GM20000 (cell line): ENCODE measurements at regions not wholly inside any gene's neighbourhood (a gene's known extent, or its start where the extent isn't known, plus 50 kb on each side); places are given as distances from the start of the nearest gene placed in this dataset.

Experiments used
- DNase-seq: peaks from one replicate; pipeline ENCODE4 v3.0.0; 2012; ENCODE audit warnings: low spot score
- TF ChIP-seq, protein P1 (sequence below): IDR thresholded peaks from 2 replicates; pipeline ENCODE4 v1.5.1; 2012; ENCODE audit warnings: mild to moderate bottlenecking, control low read depth; ENCODE audit errors: extremely low read depth, missing control alignments

DNA sequence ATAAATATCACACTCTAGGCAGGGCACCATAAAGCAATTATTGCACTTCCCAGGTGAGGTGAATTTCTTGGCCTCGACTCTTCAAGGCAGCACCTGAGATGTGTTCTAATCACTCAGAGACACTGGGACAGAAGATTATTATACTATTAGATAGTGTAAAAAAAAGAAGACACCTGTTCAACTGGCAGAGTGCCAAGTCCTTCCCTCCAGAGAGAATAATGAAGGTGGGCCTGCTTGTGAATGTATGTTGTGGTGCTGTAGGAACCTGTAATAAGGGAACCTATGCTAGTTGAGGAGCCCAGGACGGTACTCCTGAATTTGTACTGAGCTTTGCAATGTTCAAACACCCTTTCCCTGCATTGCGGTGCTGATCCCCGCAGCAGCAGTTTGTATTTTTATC is 107.5 kb downstream of the NXPE2 start:
- TF ChIP-seq, protein P1, sequence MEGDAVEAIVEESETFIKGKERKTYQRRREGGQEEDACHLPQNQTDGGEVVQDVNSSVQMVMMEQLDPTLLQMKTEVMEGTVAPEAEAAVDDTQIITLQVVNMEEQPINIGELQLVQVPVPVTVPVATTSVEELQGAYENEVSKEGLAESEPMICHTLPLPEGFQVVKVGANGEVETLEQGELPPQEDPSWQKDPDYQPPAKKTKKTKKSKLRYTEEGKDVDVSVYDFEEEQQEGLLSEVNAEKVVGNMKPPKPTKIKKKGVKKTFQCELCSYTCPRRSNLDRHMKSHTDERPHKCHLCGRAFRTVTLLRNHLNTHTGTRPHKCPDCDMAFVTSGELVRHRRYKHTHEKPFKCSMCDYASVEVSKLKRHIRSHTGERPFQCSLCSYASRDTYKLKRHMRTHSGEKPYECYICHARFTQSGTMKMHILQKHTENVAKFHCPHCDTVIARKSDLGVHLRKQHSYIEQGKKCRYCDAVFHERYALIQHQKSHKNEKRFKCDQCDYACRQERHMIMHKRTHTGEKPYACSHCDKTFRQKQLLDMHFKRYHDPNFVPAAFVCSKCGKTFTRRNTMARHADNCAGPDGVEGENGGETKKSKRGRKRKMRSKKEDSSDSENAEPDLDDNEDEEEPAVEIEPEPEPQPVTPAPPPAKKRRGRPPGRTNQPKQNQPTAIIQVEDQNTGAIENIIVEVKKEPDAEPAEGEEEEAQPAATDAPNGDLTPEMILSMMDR = no peak
- DNase-seq = no peak

DNA sequence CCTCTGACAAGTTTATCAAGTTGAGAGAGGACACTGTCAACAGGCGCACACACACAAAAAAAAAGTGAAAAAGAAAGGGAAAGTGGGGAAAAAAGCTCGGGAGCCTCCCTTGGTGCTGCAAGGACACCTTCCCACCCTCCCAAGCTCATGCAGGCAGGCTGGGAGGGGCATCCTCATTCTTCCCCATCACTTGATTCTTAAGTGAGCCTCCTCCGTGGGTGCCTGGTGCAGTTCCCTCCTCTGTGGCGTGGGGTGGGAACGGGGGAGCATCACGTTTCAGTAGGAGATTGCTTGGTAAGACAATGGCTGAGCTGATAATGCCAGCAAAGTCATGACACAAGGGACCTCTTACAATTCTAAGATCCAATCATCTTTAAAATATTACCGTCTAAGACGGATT is 108.8 kb downstream of the NXPE2 start:
- TF ChIP-seq, protein P1 = no peak
- DNase-seq = no peak

DNA sequence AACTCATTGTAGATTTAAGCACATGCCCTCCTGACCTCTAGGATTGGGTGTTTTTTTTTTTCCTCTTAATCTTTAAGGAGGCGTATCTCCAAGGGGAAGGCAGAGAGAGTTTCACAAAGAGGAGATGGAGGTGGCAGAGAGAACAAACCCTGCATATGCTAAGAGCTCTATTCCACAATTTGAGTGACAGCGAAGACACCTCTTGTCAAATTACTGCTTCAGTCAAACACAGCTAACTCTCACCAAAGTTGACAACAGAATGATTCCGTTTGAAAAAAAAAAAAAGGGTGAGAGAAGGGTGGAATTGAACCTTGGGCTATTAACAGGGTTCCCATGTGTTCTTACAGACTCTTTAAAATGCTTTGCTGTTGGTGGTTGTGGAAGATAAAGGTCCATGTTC is 112.6 kb downstream of the NXPE2 start:
- no peak for DNase-seq
- TF ChIP-seq, protein P1 = no peak

DNA sequence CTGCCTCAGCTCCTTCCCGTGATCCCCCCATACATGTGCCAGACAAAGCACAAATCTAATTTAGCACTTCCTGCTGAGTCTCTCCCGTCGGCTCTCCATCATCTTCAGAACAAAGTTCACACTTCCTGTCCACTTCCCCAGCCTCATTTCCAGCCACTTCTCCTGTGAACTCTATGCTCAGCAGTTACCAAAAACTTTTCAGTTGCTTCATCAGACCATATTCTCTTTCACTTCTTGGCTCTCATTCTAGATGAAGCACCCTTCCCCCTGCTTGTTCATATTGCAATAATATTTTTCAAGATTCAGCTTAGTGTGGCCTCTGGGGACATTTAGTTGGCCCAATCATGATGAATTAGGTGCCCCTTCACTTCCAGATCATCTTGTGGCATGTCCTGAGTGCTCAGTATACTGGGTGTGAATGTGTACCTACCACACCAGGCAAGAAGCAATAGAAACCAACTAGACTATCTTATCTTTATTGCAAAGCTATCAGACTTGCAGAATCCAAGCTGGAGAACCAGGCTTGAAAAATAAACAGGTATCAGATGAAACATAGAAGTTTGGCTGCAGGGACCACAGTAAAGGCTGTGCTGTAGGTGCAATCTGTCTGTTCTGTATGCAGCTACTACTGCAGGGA is 115.8 kb downstream of the NXPE2 start:
- no peak for DNase-seq
- TF ChIP-seq, protein P1 = no peak

DNA sequence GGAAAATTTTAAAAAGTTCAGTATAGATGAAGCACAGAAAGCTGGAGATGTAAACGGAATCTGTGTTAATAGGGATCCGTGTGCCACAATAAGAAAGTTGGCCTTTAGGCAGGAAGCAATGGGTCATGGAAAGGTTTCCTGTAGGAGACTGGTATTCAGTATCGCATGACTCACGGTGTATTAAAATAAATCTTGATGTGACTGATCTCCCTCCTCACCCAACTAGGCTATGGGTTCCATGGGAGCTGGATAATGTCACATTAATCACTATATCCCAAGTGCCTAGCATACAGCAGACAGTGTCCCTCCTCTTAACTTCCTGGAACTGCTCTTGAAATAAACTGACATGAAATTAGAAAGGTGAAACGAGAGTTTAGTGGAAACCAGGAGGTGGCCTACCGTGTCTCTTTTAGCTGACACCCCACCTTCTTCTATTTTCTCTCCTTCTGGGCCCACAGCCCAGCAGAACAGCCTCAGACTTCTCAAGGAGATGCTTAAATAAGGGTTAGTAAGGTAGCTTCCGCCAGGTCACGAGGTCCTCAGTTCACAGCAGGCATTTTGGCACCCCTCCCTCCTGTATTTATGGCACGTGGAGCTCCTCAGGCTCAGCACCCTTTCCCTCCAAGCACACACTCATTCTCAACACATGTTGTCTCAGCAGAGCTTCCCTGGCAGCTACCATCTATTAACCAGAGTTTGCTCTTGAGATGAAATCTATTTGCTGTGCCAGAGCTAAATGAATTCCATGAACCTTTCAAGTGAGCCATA is 118.8 kb downstream of the NXPE2 start:
- TF ChIP-seq, protein P1 = no peak
- DNase-seq = no peak

DNA sequence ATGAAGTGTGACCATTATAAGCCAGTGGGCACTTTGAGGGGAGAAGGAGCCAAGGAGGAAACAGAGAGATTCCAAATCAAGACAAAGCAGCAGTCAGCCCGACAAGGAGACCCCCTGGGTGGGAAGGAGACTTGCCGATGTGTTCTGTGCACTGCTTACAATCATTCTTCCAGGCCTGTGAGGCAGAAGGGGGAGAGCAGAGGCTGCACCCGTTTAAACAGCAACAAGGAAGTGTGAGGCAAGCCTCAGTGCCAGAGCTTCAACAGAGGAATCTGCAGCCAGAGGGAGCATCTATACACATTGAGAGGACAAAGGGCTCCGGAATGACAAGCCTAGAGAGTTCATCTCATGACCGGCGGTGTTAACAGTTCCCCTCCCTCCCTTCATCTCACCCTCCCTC is 121.1 kb downstream of the NXPE2 start:
- TF ChIP-seq, protein P1 = no peak

DNA sequence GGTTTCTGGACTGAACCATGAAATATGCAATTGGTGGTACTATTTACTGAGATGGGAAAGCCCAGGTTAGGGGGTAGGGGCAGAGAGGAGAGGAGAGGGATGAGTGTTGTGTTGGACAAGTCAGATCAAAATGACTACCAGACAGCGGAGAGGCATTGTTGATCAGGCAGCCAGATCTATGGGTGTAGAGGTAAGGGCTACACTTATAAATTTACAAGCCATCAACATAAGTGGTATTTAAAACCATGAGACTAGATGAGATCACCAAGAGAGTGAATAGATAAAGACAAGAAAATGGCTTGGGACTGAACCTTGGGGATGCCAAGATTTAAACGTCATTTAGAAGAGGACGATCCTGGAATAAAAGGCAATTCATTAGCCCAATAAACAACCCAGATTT is 123.4 kb downstream of the NXPE2 start:
- no peak for DNase-seq
- TF ChIP-seq, protein P1 = no peak

More for the DNA sequence above, 121.1 kb downstream of the NXPE2 start:
- DNase-seq = no peak
